ENCODE measurements at regions not wholly inside any gene's neighbourhood (a gene's known extent, or its start where the extent isn't known, plus 50 kb on each side); places are given as distances from the start of the nearest gene placed in this dataset.

- no peaks in the 10 kb centered on the region for H3K4me1 ChIP-seq (ENCODE audit: insufficient read depth, low read length, poor library complexity, severe bottlenecking)
- no TSS peak for BruUV-seq (replicated peaks)
- TF ChIP-seq CTCF (conservative IDR thresholded peaks at IDR 0.05; ENCODE audit: low read depth, low read length) (no peak), EZH2 (IDR thresholded peaks at IDR 0.05; ENCODE audit: borderline replicate concordance, low read depth, low read length, poor library complexity, severe bottlenecking) (no peak)
- H3K36me3 ChIP-seq (ENCODE audit: insufficient read depth, low read length, poor library complexity, severe bottlenecking): no peaks in the 10 kb centered on the region
- no peak overlapping the region for H3K4me3 ChIP-seq (ENCODE audit: low read depth, low read length, poor library complexity, severe bottlenecking)
- peaks cover 4% of the 10 kb centered on the region for H3K27me3 ChIP-seq (replicated peaks; ENCODE audit: insufficient read depth, low read depth, low read length, poor library complexity)
- no peaks in the 10 kb centered on the region for H3K9me3 ChIP-seq (ENCODE audit: low read depth, low read length, poor library complexity, severe bottlenecking)
- DNase-seq (ENCODE audit: low spot score): no peak
- ChIA-PET CTCF (no interaction called here), POLR2A (ENCODE audit: low non-redundant PET) (no interaction called here)
- intact Hi-C loops (cut with micrococcal nuclease; ENCODE audit: unreplicated experiment): no loop called here
- H3K27ac ChIP-seq (ENCODE audit: low read depth, low read length, poor library complexity, severe bottlenecking): no peak overlapping the region
These were observed 94.6 kb downstream of the IGLL1 start for GRCh38 chr22:23485490-23485889.

- Histone ChIP-seq H3K4me1 (ENCODE audit: insufficient read depth, low read length, poor library complexity, severe bottlenecking) (no peaks in the 10 kb centered on the region), H3K4me3 (ENCODE audit: low read depth, low read length, poor library complexity, severe bottlenecking) (no peak overlapping the region), H3K27me3 (replicated peaks; ENCODE audit: insufficient read depth, low read depth, low read length, poor library complexity) (peaks cover 4% of the 10 kb centered on the region), H3K36me3 (ENCODE audit: insufficient read depth, low read length, poor library complexity, severe bottlenecking) (no peaks in the 10 kb centered on the region), H3K27ac (ENCODE audit: low read depth, low read length, poor library complexity, severe bottlenecking) (no peak overlapping the region), H3K9me3 (ENCODE audit: low read depth, low read length, poor library complexity, severe bottlenecking) (no peaks in the 10 kb centered on the region)
- no TSS peak for BruUV-seq (replicated peaks)
- TF ChIP-seq CTCF (conservative IDR thresholded peaks at IDR 0.05; ENCODE audit: low read depth, low read length) (no peak), EZH2 (IDR thresholded peaks at IDR 0.05; ENCODE audit: borderline replicate concordance, low read depth, low read length, poor library complexity, severe bottlenecking) (no peak)
- intact Hi-C loops (cut with micrococcal nuclease; ENCODE audit: unreplicated experiment): no loop called here
- ChIA-PET POLR2A (ENCODE audit: low non-redundant PET) (no interaction called here), CTCF (no interaction called here)
- no peak for DNase-seq (ENCODE audit: low spot score)
These were observed 95.4 kb downstream of the IGLL1 start for GRCh38 chr22:23484651-23485050.

- ChIA-PET POLR2A (ENCODE audit: low non-redundant PET) (no interaction called here), CTCF (no interaction called here)
- no peak overlapping the region for H3K27ac ChIP-seq (ENCODE audit: low read depth, low read length, poor library complexity, severe bottlenecking)
- peaks cover 4% of the 10 kb centered on the region for H3K27me3 ChIP-seq (replicated peaks; ENCODE audit: insufficient read depth, low read depth, low read length, poor library complexity)
- H3K36me3 ChIP-seq (ENCODE audit: insufficient read depth, low read length, poor library complexity, severe bottlenecking): no peaks in the 10 kb centered on the region
- intact Hi-C loops (cut with micrococcal nuclease; ENCODE audit: unreplicated experiment): no loop called here
- no peak for TF ChIP-seq EZH2 (IDR thresholded peaks at IDR 0.05; ENCODE audit: borderline replicate concordance, low read depth, low read length, poor library complexity, severe bottlenecking)
- TF ChIP-seq CTCF (conservative IDR thresholded peaks at IDR 0.05; ENCODE audit: low read depth, low read length): no peak
- DNase-seq (ENCODE audit: low spot score): no peak
- no peaks in the 10 kb centered on the region for H3K9me3 ChIP-seq (ENCODE audit: low read depth, low read length, poor library complexity, severe bottlenecking)
- BruUV-seq (replicated peaks): no TSS peak
- no peak overlapping the region for H3K4me3 ChIP-seq (ENCODE audit: low read depth, low read length, poor library complexity, severe bottlenecking)
- no peaks in the 10 kb centered on the region for H3K4me1 ChIP-seq (ENCODE audit: insufficient read depth, low read length, poor library complexity, severe bottlenecking)
These were observed 98.7 kb downstream of the IGLL1 start for GRCh38 chr22:23481369-23481768.
